Lower leg skin (tissue), 4 donors: ENCODE measurements at regions not wholly inside any gene's neighbourhood (a gene's known extent, or its start where the extent isn't known, plus 50 kb on each side); places are given as distances from the start of the nearest gene placed in this dataset.

Experiments used
- DNase-seq, 2 donors: peaks; one replicate each; pipeline ENCODE4 v3.0.0-alpha.2; 2019; ENCODE audit warnings: low spot score in 2 of 2
- H3K4me3 ChIP-seq: fragments of 200-600 bp; sonication (generic); 2 replicates; pipeline ENCODE4 v1.5.1; 2017; ENCODE audit warnings: mild to moderate bottlenecking, low read depth; ENCODE audit not compliant: poor library complexity, severe bottlenecking
- CTCF ChIP-seq, 3 donors: fragments of 450-650 bp; IDR thresholded peaks; one replicate each; pipeline ENCODE4 v1.5.1; 2016; ENCODE audit warnings: antibody characterized with exemption in 3 of 3, mild to moderate bottlenecking in 3 of 3, moderate library complexity in 2 of 3
- POLR2A ChIP-seq, 2 donors: fragments of 450-650 bp; IDR thresholded peaks; one replicate each; pipeline ENCODE4 v1.6.1; 2016 to 2017; ENCODE audit warnings: antibody characterized with exemption in 2 of 2, mild to moderate bottlenecking in 1 of 2, moderate library complexity in 1 of 2
- WGBS, 2 donors: methylation state at CpG; one replicate each; pipeline ENCODE4 v1.1.5; 2018; 5-methylcytosine and 5-hydroxymethylcytosine counted together
- intact Hi-C: fragments of 100-400 bp; cut with DNase I; formaldehyde crosslinking; loops from one replicate; pipeline ENCODE4 v1.15.0; 2023; ENCODE audit warnings: low total_unique reads

- intact Hi-C loops, result no loop called here
- H3K4me3 ChIP-seq, result no peak overlapping the region
- 69 to 72% methylated on average over 7 of the region's 7 CpGs for WGBS, 2 donors
- no peak for DNase-seq
- TF ChIP-seq CTCF (IDR thresholded peaks at IDR 0.05), result no peak
Observed at GRCh38 chr12:24255920-24256665, 306.6 kb upstream of the SOX5 start.

DNA sequence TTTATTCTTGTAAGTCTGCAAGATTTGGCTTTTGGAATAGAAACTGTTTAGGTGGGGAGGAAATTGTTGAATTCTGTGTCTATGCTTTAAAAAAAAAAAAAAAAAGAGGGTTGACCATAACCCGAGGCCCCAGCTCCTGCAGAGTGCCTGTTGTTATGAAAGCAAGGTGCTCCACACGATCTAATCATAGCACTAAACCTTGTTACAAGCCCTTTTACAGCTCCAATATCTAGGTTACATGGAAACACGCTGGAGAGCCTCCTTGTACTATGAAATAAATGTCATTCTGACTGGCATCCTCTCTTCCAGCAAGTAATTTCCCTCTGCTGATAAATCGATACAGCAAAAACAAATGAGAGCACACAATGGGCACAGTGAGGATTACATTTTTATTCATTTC, 303.1 kb upstream of the SOX5 start:
- no peak overlapping the region for H3K4me3 ChIP-seq
- no peak for DNase-seq
- intact Hi-C loops, result no loop called here
- TF ChIP-seq POLR2A (IDR thresholded peaks at IDR 0.05), result no peak
- TF ChIP-seq CTCF (IDR thresholded peaks at IDR 0.05), result no peak
- WGBS, 2 donors, result 63 to 71% methylated on average over 4 of the region's 4 CpGs

GRCh38 chr12:24246934-24247333, 297.5 kb upstream of the SOX5 start:
- no peak overlapping the region for H3K4me3 ChIP-seq
- intact Hi-C loops, result loop anchor here (5.0 kb wide), 1 partner anchor 375 kb away; no protein-coding TSS in a partner anchor
- 68 to 77% methylated on average over 6 of the region's 6 CpGs for whole genome bisulfite sequencing, 2 donors
- no peak for TF ChIP-seq CTCF (IDR thresholded peaks at IDR 0.05)
- no peak for TF ChIP-seq POLR2A (IDR thresholded peaks at IDR 0.05)
- DNase-seq, result no peak

GRCh38 chr12:24246376-24246775, 296.9 kb upstream of the SOX5 start:
- intact Hi-C loops, result loop anchor here (5.0 kb wide), 1 partner anchor 374 kb away; no protein-coding TSS in a partner anchor
- H3K4me3 ChIP-seq, result no peak overlapping the region
- no peak for TF ChIP-seq POLR2A (IDR thresholded peaks at IDR 0.05)
- TF ChIP-seq CTCF (IDR thresholded peaks at IDR 0.05), result no peak
- DNase-seq, result no peak

- no peak overlapping the region for H3K4me3 ChIP-seq
- 49 to 83% methylated on average over 3 of the region's 3 CpGs for WGBS, 2 donors
- TF ChIP-seq POLR2A (IDR thresholded peaks at IDR 0.05) (no peak), CTCF (IDR thresholded peaks at IDR 0.05) (no peak)
- DNase-seq, result no peak
- intact Hi-C loops, result loop anchor here (5.0 kb wide), 1 partner anchor 372 kb away; no protein-coding TSS in a partner anchor
Observed at GRCh38 chr12:24244801-24245200, 295.3 kb upstream of the SOX5 start.

GRCh38 chr12:24244231-24244630, 294.8 kb upstream of the SOX5 start:
- 91 to 95% methylated on average over 4 of the region's 4 CpGs for WGBS, 2 donors
- H3K4me3 ChIP-seq, result no peak overlapping the region
- intact Hi-C loops, result no loop called here
- DNase-seq, result no peak
- TF ChIP-seq CTCF (IDR thresholded peaks at IDR 0.05) (no peak), POLR2A (IDR thresholded peaks at IDR 0.05) (no peak)
